Right lobe of liver (tissue), 4 donors: ENCODE measurements at regions not wholly inside any gene's neighbourhood (a gene's known extent, or its start where the extent isn't known, plus 50 kb on each side); places are given as distances from the start of the nearest gene placed in this dataset.

Experiments
- CTCF ChIP-seq, 4 donors: fragments of 200-600 bp in 3 of 4; fragments of 450-650 bp in 1 of 4; IDR thresholded peaks; one replicate each; pipeline versions ENCODE4 v1.5.1 to v1.8.0; 2016 to 2022; ENCODE audit warnings: antibody characterized with exemption in 4 of 4, mild to moderate bottlenecking in 2 of 4
- POLR2A ChIP-seq: fragments of 450-650 bp; IDR thresholded peaks from one replicate; pipeline ENCODE4 v1.6.1; 2017; ENCODE audit warnings: antibody characterized with exemption, mild to moderate bottlenecking
- donor health status: DM: no; HTN: no; CAD: no.
- donor health status: DM: no; HTN: no; CAD: no.
- donor health status: DM: no; HTN: yes; CAD: no.

- TF ChIP-seq CTCF (IDR thresholded peaks at IDR 0.05) (no peak), POLR2A (no peak)
These were observed 159.5 kb downstream of the ETS2 start for GRCh38 chr21:38965241-38965640.
